Bronchial epithelial cell (primary cell): ENCODE measurements at regions not wholly inside any gene's neighbourhood (a gene's known extent, or its start where the extent isn't known, plus 50 kb on each side); places are given as distances from the start of the nearest gene placed in this dataset.
A peak's percentile ranks its signal among the peaks of the same experiment; 100 is the strongest.

Source experiments
- DNase-seq: peaks from one replicate; pipeline ENCODE4 v3.0.0-alpha.2; 2010; ENCODE audit warnings: low read depth
- FAIRE-seq: peaks from 2 replicates; lab custom pipeline; 2011; peaks lifted over from hg19 to GRCh38; lab: Jason Lieb, UNC
- H3K27me3 ChIP-seq: 2 replicates; pipeline ENCODE4 v1.5.1; 2011; ENCODE audit warnings: low read length; ENCODE audit not compliant: control insufficient read depth, insufficient read depth
- H3K36me3 ChIP-seq: 2 replicates; pipeline ENCODE4 v1.5.1; 2011; ENCODE audit warnings: low read length; ENCODE audit not compliant: control insufficient read depth, insufficient read depth
- H3K4me3 ChIP-seq: 2 replicates; pipeline ENCODE4 v1.5.1; 2011; ENCODE audit warnings: mild to moderate bottlenecking, low read depth, low read length, control low read depth
- TF ChIP-seq, protein P1 (sequence below): IDR thresholded peaks from 2 replicates; pipeline ENCODE4 v1.5.1; 2011; ENCODE audit warnings: mild to moderate bottlenecking, moderate library complexity, low read length, control low read depth, inconsistent platforms; ENCODE audit not compliant: insufficient read depth, severe bottlenecking

DNA sequence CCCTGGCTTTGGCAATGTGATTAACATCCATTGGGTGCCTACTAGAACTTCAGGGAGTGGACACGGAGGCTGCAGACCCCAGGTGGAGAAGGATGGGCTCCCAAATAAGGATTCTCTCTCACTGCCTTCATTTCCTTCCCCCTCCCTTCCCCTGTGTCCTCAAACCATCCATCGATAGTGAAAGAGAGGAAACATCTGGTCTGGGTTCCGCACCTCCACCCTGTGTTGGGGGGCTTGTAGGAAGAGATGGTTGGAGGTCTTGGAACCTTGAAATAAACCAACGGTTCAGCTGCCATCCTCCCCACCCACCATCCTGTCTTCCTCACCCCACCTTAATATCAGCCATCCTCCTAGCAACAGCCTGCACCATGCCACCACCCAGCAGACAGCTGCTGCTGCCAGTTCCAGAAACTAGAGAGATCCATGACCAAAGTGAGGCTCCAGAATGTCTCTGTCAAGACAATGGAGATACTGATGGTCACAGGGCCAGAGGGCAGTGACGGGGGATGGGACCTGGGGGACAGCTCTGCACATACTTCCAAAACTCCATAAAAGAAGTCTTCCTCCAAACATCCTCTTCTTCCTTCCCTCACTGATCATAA, 153.1 kb upstream of the CCND2 start:
- H3K27me3 ChIP-seq, result no peaks in the 10 kb centered on the region
- H3K4me3 ChIP-seq, result no peak overlapping the region
- TF ChIP-seq, protein P1, sequence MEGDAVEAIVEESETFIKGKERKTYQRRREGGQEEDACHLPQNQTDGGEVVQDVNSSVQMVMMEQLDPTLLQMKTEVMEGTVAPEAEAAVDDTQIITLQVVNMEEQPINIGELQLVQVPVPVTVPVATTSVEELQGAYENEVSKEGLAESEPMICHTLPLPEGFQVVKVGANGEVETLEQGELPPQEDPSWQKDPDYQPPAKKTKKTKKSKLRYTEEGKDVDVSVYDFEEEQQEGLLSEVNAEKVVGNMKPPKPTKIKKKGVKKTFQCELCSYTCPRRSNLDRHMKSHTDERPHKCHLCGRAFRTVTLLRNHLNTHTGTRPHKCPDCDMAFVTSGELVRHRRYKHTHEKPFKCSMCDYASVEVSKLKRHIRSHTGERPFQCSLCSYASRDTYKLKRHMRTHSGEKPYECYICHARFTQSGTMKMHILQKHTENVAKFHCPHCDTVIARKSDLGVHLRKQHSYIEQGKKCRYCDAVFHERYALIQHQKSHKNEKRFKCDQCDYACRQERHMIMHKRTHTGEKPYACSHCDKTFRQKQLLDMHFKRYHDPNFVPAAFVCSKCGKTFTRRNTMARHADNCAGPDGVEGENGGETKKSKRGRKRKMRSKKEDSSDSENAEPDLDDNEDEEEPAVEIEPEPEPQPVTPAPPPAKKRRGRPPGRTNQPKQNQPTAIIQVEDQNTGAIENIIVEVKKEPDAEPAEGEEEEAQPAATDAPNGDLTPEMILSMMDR, result no peak
- FAIRE-seq (no peak), DNase-seq (no peak)
- H3K36me3 ChIP-seq, result no peaks in the 10 kb centered on the region

DNA sequence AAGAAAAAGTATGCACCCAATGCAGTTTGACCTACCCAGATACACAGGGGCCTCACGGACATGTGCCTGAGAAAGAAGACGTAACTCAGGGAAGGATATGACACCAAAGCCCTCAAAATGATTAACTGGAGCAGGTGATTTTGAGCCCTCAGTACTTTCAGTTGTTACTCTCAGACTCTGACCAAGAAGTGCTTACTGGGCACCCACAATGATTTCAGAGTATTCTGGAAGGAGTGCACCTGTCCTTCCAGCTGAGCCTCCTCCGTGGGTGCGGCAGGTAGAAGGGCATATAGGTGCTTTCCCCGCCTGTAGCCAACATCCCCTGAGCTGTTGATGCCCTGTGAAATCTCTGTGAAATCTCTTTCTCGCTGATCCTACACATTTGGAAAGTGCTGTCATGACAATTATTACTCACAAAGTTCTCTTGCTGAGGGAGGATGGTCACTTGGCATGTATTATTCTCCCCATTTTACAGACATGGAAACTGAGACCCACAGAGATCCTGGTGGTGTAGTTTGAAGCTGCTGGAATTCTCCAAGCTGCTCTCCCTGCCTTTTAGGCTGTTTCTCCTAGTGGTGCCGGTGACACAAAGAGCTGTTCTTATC, 154.3 kb upstream of the CCND2 start:
- TF ChIP-seq, protein P1, result no peak
- H3K27me3 ChIP-seq, result no peaks in the 10 kb centered on the region
- DNase-seq (no peak), FAIRE-seq (peak; percentile 70)
- no peak overlapping the region for H3K4me3 ChIP-seq
- H3K36me3 ChIP-seq, result no peaks in the 10 kb centered on the region

DNA sequence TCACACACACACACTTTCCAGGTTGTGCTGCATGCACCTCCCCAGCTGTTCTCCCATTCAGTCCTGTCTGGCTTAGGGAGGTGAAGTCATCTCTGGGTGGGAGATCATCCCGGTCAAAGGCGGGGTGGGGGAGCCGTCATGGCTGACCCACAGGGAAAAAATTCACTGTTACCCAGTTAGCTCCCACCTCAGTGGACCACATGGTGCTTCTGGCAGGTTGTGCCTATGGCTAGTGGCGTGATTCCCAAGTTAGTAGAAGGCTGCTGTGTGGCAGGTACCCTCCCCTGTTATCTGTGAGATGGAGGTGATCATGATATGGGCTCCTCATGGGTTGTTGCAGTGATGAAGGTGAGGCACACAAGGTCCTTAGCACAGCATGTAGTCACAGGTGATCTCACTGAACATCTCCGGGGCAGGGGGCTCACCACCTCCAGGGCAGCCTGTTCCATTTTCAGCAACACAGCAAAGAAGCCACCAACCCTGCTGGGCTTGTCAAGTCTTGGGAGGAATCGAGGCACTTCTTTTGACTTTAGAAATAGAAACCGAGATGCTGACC, 154.9 kb upstream of the CCND2 start:
- Histone ChIP-seq H3K4me3 (no peak overlapping the region), H3K27me3 (no peaks in the 10 kb centered on the region), H3K36me3 (no peaks in the 10 kb centered on the region)
- TF ChIP-seq, protein P1, result no peak
- DNase-seq (no peak), FAIRE-seq (no peak)

DNA sequence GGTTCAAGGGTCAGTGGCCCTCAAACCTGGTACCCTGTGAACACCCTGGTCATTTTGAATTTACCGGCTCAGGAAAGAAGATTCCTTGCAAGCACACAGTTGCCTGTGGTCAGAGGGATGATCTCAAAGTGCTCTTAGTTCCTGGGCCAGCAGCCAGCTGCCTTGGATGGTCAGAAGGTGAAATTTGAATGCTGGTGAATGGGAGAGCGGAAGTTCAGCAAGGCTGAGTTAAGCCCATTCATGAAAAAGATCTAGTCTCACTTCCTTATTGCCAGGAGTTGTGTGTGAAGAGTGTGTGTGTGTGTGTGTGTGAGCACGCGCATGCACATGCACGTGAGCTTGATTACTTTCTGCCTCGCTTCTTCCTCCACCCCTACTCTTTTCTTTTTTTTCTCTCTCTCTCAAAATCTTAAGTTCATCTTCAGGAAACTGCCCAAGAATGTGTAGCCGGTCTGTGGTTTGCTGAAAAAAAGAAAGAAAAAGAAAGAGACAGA, 155.5 kb upstream of the CCND2 start:
- FAIRE-seq (peak; percentile 75), DNase-seq (peak; percentile 23)
- Histone ChIP-seq H3K27me3 (no peaks in the 10 kb centered on the region), H3K36me3 (no peaks in the 10 kb centered on the region), H3K4me3 (no peak overlapping the region)
- TF ChIP-seq, protein P1, result no peak

DNA sequence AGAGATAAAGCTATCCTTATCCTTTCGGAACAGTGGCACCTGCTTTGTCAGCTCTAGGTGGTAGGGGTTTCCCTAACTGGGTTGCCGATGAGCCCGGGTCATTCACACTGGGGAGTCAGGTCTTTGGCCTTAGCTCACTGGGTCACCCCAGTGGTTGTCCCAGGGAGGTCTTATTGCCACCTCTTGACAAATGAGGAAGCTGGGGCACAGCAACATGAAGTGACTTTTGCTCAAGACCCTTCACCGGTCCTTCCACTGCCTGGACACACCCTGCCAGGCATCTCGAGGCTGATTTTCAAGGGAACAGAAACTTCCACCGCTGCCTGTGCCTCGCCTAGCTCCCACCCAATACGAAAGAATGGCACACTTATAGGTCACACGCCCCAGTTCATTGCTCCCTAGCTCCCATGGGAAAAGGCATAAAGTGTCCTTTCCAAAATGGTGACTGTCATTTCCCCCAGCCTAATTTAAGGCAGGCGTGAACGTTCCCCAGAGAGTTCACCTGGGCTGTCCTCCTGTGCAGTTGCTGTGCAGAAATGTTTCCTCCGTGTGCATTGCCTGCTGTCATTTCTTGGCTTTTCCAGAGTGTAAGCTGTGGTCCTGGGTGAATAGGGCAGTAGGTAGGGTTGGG, 156.1 kb upstream of the CCND2 start:
- peak; percentile 50 for FAIRE-seq
- Histone ChIP-seq H3K36me3 (no peaks in the 10 kb centered on the region), H3K27me3 (no peaks in the 10 kb centered on the region), H3K4me3 (no peak overlapping the region)
- DNase-seq, result no peak
- TF ChIP-seq, protein P1, result no peak
